ENCODE measurements at regions not wholly inside any gene's neighbourhood (a gene's known extent, or its start where the extent isn't known, plus 50 kb on each side); places are given as distances from the start of the nearest gene placed in this dataset.

GRCh38 chrX:45756557-45756956 is 555.9 kb upstream of the DIPK2B start (continued):
- TF ChIP-seq ZNF549 (tag by site-specific recombination; IDR thresholded peaks at IDR 0.05) (peak; percentile 73), ZNF639 (tag by site-specific recombination; IDR thresholded peaks at IDR 0.05) (peak; percentile 40; the same call in 1 of the 2 replicates), ZNF629 (tag by site-specific recombination; IDR thresholded peaks at IDR 0.05) (0 out of 2 replicates have a peak, but pooled peaks have one; percentile 22), ZNF416 (tag by site-specific recombination; IDR thresholded peaks at IDR 0.05) (no peak), ZNF571 (tag by site-specific recombination; IDR thresholded peaks at IDR 0.05) (no peak), ZNF561 (tag by site-specific recombination; IDR thresholded peaks at IDR 0.05; ENCODE audit: borderline replicate concordance) (no peak), CTCF (tag by site-specific recombination; IDR thresholded peaks at IDR 0.05) (no peak)

GRCh38 chrX:45755703-45756102 is 555.0 kb upstream of the DIPK2B start:
- POLR2A ChIA-PET: no interaction called here
- TF ChIP-seq ZNF776 (tag by site-specific recombination; IDR thresholded peaks at IDR 0.05; ENCODE audit: borderline replicate concordance): no peak
- no peak for TF ChIP-seq ZEB2 (tag by site-specific recombination; IDR thresholded peaks at IDR 0.05)
- no peak for TF ChIP-seq ZNF626 (tag by site-specific recombination; IDR thresholded peaks at IDR 0.05)
- TF ChIP-seq GLI4 (tag by site-specific recombination; IDR thresholded peaks at IDR 0.05): no peak
- no peak for TF ChIP-seq ZBTB21 (tag by site-specific recombination; IDR thresholded peaks at IDR 0.05)
- TF ChIP-seq ZNF404 (tag by site-specific recombination; IDR thresholded peaks at IDR 0.05): no peak
- no peak for TF ChIP-seq ZNF521 (tag by site-specific recombination; IDR thresholded peaks at IDR 0.05)
- TF ChIP-seq PRDM2 (tag by site-specific recombination; IDR thresholded peaks at IDR 0.05; ENCODE audit: borderline replicate concordance): no peak
- no peak for TF ChIP-seq ZNF223 (tag by site-specific recombination; IDR thresholded peaks at IDR 0.05)
- TF ChIP-seq GFI1B (tag by site-specific recombination; IDR thresholded peaks at IDR 0.05): no peak
- TF ChIP-seq, protein P1, sequence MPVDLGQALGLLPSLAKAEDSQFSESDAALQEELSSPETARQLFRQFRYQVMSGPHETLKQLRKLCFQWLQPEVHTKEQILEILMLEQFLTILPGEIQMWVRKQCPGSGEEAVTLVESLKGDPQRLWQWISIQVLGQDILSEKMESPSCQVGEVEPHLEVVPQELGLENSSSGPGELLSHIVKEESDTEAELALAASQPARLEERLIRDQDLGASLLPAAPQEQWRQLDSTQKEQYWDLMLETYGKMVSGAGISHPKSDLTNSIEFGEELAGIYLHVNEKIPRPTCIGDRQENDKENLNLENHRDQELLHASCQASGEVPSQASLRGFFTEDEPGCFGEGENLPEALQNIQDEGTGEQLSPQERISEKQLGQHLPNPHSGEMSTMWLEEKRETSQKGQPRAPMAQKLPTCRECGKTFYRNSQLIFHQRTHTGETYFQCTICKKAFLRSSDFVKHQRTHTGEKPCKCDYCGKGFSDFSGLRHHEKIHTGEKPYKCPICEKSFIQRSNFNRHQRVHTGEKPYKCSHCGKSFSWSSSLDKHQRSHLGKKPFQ (tag by site-specific recombination; IDR thresholded peaks at IDR 0.05): no peak
- TF ChIP-seq BCL6B (tag by site-specific recombination; IDR thresholded peaks at IDR 0.05): no peak
- no peak for TF ChIP-seq ZNF544 (tag by site-specific recombination; IDR thresholded peaks at IDR 0.05)
- Histone ChIP-seq H3K4me1 (ENCODE audit: control insufficient read depth, insufficient read depth, low read length) (0 out of 2 replicates have a peak, but pooled peaks cover 4% of the 10 kb centered on the region), H3K27ac (ENCODE audit: extremely low read depth, low read depth, low read length) (no peak overlapping the region), H3K9me3 (ENCODE audit: control insufficient read depth, insufficient read depth, low read depth, low read length) (no peaks in the 10 kb centered on the region), H3K4me3 (ENCODE audit: low read depth, low read length) (no peak overlapping the region), H3K36me3 (ENCODE audit: control insufficient read depth in 2 of 2, insufficient read depth in 1 of 2, low read length in 2 of 2) (peaks cover 0 to 82% of the 10 kb centered on the region in 2 experiments; a peak in 1 of 3 replicates)
- CTCF ChIA-PET: interaction anchor here (0.7 kb wide), 1 partner anchor 626 kb away, joined by 4 read pairs; no protein-coding TSS in a partner anchor

All from HEK293 (cell line).